Retina (tissue), 1 donor: ENCODE measurements at regions not wholly inside any gene's neighbourhood (a gene's known extent, or its start where the extent isn't known, plus 50 kb on each side); places are given as distances from the start of the nearest gene placed in this dataset.

Source experiments
- DNase-seq: peaks from one replicate; pipeline ENCODE4 v3.0.0-alpha.2; 2016

DNA sequence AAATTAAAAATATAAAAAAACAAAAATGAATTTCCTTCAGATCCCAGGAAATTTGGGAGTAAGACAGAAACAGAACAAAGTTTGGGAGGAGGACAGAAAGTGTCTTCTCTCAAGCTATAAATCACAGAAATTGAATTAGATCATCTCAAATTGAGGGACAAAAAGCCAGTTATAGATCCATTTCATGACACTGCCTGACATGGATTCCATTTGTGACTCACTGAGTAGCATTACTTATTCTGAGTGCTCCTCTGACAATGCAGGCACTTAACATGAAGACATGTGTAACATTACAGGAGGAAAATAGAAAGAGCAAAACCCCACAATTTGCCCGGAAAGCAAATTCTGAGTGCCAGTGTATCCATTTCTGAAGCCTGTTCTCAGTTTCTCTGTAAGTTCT lies 63.9 kb upstream of the CREB1 start:
- no peak for DNase-seq

DNA sequence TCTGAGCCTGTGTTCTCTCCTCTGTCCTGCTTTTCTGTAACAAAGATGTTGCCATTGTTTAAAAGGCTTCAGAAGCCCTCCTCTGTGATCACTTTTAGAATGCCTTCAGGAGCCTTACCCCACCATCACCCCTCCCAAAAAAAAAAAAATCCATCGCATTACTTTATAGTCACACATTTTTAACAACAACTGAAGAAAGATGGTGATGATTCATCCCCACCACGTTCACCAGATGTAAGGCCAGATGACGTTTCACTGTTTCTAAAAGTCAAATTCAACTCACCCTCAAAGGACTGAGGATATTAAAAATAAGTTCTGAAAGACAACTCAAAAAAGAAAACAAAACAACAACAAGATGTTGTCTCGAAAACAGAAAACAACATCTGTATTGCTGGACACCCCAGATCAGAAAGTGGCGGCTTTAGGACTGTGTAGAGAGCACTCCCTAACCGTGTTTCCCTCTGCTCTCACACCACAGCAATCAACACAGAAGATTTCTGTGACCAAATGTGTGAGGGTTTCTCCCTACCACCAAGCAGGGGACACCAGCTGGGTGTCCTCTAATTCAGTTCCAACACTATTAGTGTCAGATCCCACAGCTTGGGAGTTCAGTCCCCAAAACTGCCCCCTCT lies 61.9 kb upstream of the CREB1 start:
- DNase-seq = no peak

DNA sequence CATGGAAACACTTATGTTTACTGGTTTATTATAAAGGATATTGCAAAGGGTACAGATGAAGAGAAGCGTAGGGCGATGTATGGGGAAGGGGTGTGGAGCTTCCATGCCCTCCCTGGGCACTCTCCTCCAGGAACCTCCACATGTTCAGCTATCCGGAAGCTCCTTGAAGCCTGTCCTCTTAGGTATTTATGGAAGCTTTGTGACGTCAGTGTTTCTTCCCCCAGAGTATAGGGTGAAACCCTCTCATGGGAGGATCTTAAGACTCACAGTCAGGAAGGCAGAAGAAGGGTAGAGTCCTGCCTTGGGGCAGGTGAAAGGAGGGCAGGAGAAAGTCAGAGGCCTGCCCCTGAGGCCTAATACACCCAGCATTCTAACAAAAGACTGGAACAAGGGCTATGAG lies 61.3 kb upstream of the CREB1 start:
- DNase-seq = no peak

DNA sequence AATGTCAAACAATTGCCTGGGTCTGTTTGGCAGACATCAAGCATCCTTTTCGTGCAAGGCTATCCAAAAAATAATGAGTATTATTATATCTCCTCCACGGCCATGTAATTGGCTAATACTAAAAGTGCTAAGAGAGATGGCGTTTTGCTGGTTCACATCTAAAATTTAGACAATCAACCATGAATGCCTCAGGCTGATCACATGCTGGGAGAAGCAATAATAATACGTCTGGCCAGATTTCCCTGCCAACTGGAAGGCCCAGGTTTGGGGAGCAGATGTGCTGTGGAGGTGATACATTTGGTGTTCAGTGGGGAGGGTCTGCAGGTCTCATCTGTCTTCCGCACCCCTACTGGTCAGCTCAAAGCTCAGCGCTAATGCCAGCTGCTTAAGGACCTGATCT lies 60.3 kb upstream of the CREB1 start:
- DNase-seq = no peak

DNA sequence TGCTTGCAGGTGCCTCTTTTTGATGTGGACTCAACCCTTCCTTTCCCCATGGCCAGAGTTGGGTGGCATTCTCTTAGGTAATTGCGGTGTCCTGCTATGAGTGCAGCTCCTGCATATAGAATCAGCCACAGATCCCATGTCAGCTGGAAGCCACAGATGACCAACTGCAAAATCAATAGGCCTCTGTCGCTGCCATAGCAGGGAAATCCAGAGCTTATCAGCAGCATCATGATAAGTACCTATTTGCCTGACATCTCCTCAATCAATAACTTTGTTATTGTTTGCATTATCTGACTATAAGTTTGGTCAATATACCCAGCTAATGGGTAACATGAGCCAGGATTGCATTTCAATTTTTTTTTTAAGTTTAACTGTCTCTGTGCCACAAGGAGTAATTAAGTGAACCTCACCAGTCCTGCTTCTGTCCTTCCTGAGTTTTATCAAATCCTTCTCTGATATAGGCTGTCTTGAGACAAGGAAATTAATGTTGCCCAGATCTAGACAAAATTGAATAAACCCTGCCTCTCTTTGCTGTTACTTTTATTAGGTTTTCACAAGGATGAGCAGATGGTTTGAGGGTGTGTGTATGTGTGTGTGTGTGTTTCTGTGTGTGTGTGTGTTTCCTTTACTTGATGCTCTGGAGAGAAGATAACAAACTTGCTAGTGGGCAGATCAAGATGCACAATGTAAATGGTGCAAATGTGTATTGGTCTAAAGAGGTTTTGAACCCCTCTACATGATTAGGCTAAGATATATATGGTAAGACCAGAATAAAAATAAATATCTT lies 59.6 kb upstream of the CREB1 start:
- peak; percentile 67 for DNase-seq

DNA sequence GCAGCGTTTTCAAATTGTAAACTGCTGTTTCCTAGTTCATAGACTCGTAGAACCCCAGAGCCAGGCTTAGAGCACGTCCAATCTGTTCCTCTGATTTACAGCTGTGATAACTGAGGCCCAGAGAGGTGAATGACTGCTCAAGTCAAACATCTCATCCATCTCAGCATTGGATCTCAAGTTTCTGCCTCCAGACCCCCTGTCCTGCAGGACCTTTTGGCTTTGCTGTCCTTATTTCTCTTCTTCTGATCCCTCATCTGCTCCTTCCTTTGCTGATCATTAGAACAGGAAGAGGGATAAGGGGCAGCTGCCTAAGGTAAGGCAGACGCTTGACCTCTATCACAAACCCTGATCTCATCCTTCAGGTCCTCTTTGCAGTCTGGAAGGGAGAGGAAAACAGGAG lies 58.5 kb upstream of the CREB1 start:
- DNase-seq = no peak

DNA sequence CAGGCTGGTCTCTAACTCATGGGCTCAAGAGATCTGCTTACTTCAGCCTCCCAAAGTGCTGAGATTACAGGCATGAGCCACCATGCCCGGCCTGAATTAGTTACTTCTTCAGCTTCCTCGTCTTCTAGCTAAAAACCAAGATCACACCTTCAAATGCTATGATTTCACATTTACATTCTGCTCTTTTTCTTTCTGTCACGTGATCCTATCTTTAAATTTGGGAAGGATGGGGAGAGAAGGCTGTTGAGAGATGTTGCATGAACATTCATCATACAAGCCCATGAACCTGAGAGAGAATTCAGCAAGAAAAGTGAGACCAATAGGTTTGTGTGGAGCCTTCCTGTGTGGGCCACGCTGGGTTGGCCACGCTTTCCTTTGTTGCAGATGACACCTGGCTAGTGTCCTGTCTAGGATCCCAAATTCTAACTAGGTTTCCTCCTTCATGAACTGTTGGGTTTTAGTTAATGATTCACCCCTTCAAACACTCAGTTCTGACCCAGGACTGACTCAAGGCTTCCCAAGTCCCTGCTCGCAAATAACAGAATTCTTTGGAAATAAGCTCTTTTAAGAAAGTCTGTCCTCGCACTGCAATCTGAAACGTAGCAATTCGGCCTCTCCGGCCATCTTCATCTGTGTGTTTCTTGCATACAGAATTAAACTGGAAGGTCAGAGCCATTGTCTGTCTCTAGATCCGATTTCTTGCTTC lies 57.3 kb upstream of the CREB1 start:
- no peak for DNase-seq

DNA sequence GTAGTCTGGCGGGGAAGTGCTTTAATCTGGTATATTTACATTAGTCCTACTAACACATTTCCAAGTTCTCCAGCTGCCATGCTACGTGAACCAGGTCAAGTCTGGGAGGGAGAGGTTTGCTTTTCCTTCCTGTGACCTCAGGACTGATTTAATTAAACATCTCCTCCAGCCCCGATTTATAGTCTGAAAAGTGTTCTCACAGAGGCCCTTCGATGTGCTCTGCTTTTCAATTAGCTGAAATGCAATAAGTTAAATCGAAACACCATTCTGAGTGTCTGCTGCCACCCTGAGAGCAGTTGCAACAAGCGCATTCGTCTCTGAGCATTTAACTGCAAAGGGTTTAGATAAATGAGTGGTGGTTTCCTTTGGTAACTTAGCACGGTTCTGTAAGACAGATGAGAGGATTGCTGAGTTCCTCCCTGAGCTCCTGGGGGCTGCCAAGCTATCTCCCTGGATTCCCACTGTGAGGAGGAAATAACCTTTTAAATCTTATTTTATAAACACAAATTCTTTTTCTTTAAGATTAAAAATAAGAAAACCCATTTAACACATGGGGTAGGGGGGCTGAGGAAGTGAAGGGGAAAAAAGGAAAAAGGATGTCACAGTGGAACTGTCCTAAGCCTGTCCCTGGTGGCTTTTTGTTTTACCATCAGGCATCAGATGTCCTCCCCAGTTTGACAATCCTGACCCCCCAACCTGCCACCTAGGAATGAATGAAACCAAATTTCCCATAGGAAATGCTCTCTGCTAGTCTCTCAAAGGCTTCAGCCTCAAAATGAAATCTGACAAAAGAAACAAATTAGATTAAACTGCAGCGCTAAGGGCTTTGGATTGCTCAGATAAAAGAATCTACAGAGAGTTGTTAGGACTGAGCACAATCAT lies 56.5 kb upstream of the CREB1 start:
- DNase-seq = peak; percentile 77

DNA sequence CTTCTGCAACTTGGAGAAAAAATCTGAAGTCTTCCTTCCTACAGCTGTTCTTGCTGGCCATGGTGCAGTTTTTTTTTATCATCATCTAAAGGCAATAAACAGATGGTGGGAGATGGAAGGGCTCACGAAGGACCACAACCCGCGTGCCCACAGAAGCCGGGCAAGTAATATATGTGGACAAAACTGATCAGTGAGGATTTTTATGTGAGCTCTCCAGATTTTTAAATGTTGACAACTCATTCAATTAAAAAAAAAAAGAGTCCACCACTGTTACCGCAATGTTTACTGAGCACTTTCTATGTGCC lies 55.9 kb upstream of the CREB1 start:
- no peak for DNase-seq

DNA sequence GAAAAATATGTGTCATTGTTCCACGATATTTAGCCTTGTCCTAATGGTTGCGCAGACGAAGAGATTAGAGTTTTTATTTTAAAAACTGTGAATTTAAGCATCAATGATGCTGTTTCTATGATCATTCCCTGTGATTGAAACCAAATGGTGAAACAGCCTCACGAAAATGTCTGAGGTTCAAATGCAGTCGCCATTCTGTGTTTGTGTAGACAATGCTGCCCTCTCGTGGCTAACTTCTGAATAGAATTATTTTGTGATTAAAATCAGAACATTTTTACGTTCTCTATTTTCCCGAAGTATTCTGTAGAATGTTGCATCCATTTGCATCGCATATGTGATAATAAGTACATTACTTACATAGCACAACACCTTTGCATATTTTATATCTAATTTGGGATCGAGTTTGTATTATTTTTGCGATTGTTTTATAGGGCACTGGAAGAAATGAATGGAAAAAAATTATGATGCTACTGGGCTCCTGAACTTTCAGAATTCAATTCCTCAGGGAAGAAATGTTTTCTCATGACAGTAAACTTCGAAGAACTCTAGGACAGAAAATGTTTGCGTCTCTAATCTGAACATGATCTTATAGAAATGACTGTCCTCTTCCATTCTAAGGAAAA lies 54.8 kb upstream of the CREB1 start:
- peak; percentile 64 for DNase-seq

DNA sequence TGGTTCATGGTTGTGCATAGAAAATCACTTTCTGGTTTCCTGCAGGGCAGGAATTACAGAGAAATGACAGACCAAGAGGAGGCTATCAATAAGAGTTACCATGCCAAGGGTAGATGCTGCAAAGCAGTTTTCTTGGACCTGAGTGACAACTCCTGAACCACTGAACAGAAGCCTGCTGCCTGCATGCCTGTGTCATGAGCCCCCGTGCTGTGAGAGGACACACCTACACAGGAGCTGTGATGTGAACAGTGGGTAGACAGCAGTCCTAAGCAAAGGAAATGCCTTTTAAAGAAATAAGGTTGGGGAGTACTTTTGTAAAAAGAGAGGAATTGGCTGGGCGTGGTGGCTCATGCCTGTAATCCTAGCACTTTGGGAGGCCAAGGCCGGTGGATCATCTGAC lies 54.2 kb upstream of the CREB1 start:
- DNase-seq = no peak

DNA sequence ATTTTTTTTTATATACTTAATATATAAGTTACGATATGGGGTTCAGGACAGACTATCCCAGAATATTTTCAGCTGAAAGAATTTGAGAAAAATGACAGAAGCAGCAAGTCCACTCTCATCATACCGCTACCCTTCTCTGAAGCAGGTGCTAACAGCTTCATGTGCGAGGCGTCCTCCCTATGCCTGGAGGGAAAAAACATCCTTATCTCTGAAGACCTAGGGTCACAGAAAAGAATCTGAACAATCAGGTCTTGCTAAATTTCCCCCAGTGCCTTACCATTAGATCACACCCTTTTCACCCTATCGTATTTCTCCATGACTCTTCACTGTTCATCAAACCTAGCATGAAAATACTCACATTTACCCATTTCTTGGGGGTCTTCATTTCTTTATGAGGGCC lies 51.9 kb upstream of the CREB1 start:
- DNase-seq = no peak

DNA sequence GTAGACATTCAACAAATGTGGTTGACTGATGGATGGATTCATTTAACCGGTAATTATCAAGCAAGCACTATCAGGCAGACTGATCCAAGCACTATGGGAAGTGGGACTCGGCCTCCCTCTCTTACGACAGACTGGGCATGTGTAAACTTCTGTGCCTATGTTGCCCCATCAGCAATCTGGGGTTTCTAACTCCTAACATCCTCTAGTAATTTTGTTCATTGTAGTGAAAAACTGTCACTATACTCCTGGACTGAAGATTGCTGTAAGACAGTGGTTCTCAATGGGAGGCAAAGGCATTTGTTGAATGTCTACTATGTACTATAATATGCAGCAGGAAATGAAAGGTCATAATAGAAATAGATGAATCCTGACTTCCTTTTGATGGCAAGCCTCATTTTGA lies 51.2 kb upstream of the CREB1 start:
- DNase-seq = no peak

DNA sequence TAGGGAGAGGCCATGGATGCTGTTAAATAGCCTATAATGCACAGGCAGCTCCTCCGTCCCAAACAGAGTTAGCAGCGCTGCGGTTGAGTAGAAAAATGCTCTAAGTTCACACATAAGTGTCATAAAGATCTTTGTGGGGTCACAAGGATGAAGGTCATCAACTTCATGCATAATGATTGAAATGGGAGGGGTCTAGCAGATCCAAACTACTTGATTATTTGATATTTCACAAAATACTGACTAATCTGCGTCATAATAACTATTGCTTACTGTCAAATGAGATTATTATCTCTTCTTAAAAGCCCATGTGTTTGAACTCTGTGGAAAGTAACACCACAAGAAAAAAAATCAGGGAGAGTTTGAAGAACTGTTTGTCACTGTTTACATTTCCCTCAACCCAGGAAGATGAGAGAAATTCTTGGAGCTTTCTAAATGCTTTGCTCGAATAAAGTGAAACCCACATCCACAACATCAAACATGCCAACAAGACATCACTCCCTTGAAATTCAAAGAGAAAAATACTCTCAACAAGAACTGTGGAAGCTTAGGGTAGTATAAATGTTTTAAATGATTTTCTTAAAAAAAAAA lies 50.5 kb upstream of the CREB1 start:
- no peak for DNase-seq
